ENCODE measurements at regions not wholly inside any gene's neighbourhood (a gene's known extent, or its start where the extent isn't known, plus 50 kb on each side); places are given as distances from the start of the nearest gene placed in this dataset.

DNA sequence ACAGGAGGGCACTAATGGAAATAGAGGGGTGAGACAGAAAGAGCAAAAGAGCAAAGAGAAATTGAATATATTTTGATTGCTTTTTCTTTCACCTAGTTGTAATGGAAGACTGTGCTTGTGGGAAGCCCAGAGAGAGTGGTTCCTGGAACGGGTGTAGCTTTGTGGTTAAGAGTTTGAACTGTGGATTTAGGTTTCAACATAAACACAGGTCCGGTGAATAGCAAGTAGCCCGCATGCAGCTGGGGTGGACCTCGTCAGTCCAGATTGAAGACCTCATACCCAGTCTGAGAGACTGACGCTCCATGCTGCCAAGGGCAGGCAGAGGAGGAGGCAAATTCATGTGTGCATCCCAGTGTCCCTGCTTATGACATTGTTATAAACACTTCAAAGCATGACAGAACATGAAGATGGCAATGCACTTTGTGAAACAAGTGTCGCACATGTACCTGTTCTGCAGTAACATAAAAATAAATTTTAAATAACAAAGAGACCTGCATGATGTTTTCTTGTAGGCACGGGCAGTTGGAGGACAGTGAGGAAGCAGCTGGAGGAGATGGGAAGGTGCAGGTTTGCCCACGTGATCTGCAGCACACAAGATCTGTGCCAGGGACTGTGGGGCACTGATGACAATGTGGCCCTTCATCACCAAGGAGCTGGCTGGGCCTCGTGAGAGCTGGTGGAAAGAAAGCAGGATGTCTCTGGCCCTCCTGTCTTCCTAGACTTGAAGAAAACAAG lies 220.5 kb upstream of the SSTR4 start:
- H3K9me3 ChIP-seq, result no peaks in the 10 kb centered on the region
- TF ChIP-seq, protein P1, sequence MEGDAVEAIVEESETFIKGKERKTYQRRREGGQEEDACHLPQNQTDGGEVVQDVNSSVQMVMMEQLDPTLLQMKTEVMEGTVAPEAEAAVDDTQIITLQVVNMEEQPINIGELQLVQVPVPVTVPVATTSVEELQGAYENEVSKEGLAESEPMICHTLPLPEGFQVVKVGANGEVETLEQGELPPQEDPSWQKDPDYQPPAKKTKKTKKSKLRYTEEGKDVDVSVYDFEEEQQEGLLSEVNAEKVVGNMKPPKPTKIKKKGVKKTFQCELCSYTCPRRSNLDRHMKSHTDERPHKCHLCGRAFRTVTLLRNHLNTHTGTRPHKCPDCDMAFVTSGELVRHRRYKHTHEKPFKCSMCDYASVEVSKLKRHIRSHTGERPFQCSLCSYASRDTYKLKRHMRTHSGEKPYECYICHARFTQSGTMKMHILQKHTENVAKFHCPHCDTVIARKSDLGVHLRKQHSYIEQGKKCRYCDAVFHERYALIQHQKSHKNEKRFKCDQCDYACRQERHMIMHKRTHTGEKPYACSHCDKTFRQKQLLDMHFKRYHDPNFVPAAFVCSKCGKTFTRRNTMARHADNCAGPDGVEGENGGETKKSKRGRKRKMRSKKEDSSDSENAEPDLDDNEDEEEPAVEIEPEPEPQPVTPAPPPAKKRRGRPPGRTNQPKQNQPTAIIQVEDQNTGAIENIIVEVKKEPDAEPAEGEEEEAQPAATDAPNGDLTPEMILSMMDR (IDR thresholded peaks at IDR 0.05), result no peak
- DNase-seq (ENCODE audit: low spot score in 2 of 2), result no peak
- H3K27ac ChIP-seq, result no peak overlapping the region
- no peaks in the 10 kb centered on the region for H3K4me1 ChIP-seq
- H3K27me3 ChIP-seq, result no peaks in the 10 kb centered on the region
- intact Hi-C loops (cut with DNase I), result no loop called here
- no peak overlapping the region for H3K4me3 ChIP-seq
- no peaks in the 10 kb centered on the region for H3K36me3 ChIP-seq

DNA sequence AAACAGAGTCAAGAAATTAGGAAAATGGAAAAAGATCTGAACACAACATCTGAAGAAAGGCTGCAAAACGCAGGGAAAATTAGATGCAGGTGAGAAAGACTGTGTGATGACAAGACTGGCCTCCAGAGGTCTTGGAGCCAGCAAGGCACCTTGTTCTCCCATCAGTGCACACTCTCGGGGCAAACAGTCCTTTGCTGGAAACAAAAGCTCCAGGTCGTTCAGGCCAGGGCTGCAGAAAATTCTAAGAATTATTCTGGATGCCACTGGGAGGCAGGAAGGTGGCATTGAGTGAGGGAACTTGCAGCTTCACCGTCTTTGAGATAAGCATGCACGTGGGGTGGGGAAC lies 219.9 kb upstream of the SSTR4 start:
- Histone ChIP-seq H3K36me3 (no peaks in the 10 kb centered on the region), H3K4me3 (no peak overlapping the region), H3K27ac (no peak overlapping the region), H3K27me3 (no peaks in the 10 kb centered on the region), H3K4me1 (no peaks in the 10 kb centered on the region), H3K9me3 (no peaks in the 10 kb centered on the region)
- intact Hi-C loops (cut with DNase I), result no loop called here
- TF ChIP-seq, protein P1 (IDR thresholded peaks at IDR 0.05), result no peak
- DNase-seq (ENCODE audit: low spot score in 2 of 2), result no peak

DNA sequence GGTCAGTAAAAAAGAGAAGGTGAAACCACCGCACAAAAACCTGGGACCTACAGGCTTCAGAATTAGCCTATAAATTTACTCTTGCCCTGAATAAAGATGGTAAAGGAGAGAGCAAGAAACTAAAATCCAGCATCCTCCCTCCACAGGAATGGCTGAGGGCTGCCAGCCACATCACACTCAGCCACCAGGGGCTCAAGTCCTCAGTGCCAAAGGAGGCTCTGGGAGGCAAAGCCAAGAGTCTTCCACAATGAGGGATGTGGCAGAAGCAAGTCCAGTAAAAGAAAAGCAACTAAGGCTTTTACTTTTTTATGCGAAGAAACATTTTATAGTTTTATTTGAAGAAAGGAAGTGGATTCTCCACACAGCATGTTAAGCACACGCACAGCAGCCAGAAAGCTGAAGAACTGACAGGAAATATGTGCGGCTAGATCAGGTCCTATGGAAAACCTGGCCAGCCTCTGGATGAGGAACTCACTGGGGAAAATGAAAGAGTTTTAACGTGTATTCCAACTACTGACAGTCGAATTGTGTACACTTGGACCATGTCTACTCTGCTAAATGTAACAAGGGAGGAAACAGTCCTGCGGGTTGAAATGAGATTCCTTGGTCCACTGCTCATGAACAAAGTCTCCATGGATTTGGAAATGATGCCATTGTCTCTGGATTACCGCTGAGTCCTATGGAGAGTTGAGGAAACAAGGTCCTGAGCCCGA lies 219.4 kb upstream of the SSTR4 start:
- TF ChIP-seq, protein P1 (IDR thresholded peaks at IDR 0.05), result no peak
- Histone ChIP-seq H3K9me3 (no peaks in the 10 kb centered on the region), H3K4me3 (no peak overlapping the region), H3K27me3 (no peaks in the 10 kb centered on the region), H3K36me3 (no peaks in the 10 kb centered on the region), H3K4me1 (no peaks in the 10 kb centered on the region), H3K27ac (no peak overlapping the region)
- no peak for DNase-seq (ENCODE audit: low spot score in 2 of 2)
- intact Hi-C loops (cut with DNase I), result no loop called here

DNA sequence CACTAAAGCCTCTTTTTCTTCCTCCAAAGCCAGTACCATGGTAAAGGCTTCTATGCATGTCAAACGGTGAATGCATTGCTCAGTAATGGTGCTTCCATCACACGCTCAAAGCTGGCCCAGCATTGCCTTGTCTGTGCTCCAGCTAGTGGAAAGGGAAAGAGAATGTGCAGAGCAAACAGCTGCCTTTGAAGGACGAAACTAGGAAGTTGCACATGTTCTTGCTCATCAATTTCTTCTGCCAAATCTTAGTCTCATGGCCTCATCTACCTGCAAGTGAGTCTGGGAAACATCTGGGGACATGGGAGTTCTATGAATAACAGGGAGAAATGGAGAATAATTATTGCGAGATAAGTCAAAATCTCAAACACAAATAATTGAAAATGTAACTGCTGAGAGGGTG lies 216.5 kb upstream of the SSTR4 start:
- no peak overlapping the region for H3K27ac ChIP-seq
- no peak overlapping the region for H3K4me3 ChIP-seq
- H3K9me3 ChIP-seq, result no peaks in the 10 kb centered on the region
- DNase-seq (ENCODE audit: low spot score in 2 of 2), result no peak
- H3K4me1 ChIP-seq, result no peaks in the 10 kb centered on the region
- no peaks in the 10 kb centered on the region for H3K27me3 ChIP-seq
- H3K36me3 ChIP-seq, result no peaks in the 10 kb centered on the region
- intact Hi-C loops (cut with DNase I), result no loop called here
- TF ChIP-seq, protein P1 (IDR thresholded peaks at IDR 0.05), result no peak

DNA sequence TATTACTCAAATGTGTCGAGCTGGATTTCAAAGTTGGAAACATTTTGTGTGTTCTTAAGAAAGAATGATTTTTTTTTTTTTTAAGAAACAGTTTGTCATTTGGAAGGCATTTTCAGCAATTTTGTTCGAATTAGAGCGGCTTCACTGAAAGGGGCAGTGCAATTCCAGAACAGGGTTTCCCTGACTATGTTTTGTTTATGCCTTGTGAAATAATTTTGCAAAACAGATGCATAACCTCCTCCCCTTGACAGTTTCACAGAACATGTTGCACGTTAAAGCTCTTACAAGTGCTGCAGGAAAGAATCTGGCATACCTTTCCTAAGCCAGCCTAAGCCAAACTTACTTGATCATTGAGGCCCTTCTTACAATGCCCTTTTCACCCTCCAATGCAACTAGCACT lies 216.0 kb upstream of the SSTR4 start:
- no peak for DNase-seq (ENCODE audit: low spot score in 2 of 2)
- TF ChIP-seq, protein P1 (IDR thresholded peaks at IDR 0.05), result no peak
- no peaks in the 10 kb centered on the region for H3K27me3 ChIP-seq
- H3K36me3 ChIP-seq, result no peaks in the 10 kb centered on the region
- H3K27ac ChIP-seq, result no peak overlapping the region
- no peaks in the 10 kb centered on the region for H3K9me3 ChIP-seq
- H3K4me1 ChIP-seq, result no peaks in the 10 kb centered on the region
- intact Hi-C loops (cut with DNase I), result no loop called here
- no peak overlapping the region for H3K4me3 ChIP-seq
